Hepatocyte (in vitro differentiated cells): ENCODE measurements at regions not wholly inside any gene's neighbourhood (a gene's known extent, or its start where the extent isn't known, plus 50 kb on each side); places are given as distances from the start of the nearest gene placed in this dataset.

Experiments used
- CTCF ChIP-seq: fragments of 200-600 bp; sonication (generic); IDR thresholded peaks from 2 replicates; pipeline ENCODE4 v1.5.1; 2016; ENCODE audit warnings: antibody characterized with exemption, mild to moderate bottlenecking; ENCODE audit not compliant: poor library complexity
- EZH2phosphoT487 ChIP-seq: fragments of 200-600 bp; sonication (generic); IDR thresholded peaks from one replicate; pipeline ENCODE4 v1.6.1; 2018; ENCODE audit warnings: antibody characterized with exemption, mild to moderate bottlenecking, low read depth, moderate library complexity; ENCODE audit not compliant: unreplicated experiment, severe bottlenecking

- TF ChIP-seq CTCF = no peak
- no peak for TF ChIP-seq EZH2phosphoT487
These were observed 406.5 kb upstream of the SEMA3D start for GRCh38 chr7:85593355-85593754.
